ENCODE measurements at regions not wholly inside any gene's neighbourhood (a gene's known extent, or its start where the extent isn't known, plus 50 kb on each side); places are given as distances from the start of the nearest gene placed in this dataset.

DNA sequence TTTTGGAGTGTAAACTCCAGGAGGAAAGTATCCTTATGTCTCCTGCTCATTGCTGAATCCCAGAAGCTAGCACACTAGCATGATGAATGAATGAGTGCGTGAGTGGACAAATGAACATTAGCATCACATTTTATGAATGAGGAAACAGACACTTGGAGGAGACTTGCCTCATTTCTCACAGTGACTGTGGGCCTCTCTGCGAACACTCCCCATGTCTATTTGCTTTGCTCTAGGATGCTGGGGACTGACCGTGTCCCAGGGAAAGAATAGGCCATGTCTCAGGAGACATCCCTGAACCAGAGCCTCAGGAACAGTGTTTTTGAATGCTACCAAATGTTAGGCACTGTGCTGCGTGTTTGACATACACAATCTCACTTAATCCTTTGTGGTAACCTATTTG is 140.9 kb downstream of the OMA1 start:
- TF ChIP-seq POLR2AphosphoS5 (IDR thresholded peaks at IDR 0.05; ENCODE audit: low read depth, low read length) (no peak), SIN3A (IDR thresholded peaks at IDR 0.05; ENCODE audit: borderline replicate concordance, insufficient read depth, low read length) (no peak), REST (IDR thresholded peaks at IDR 0.05; ENCODE audit: insufficient read depth in 1 of 2, low read depth in 2 of 2, low read length in 2 of 2) (no peak)
